ENCODE measurements at regions not wholly inside any gene's neighbourhood (a gene's known extent, or its start where the extent isn't known, plus 50 kb on each side); places are given as distances from the start of the nearest gene placed in this dataset.

- DNase-seq (ENCODE audit: low read depth in 2 of 2), result no peak
Observed at GRCh38 chr11:95283146-95283545, 52.1 kb upstream of the SESN3 start.

DNA sequence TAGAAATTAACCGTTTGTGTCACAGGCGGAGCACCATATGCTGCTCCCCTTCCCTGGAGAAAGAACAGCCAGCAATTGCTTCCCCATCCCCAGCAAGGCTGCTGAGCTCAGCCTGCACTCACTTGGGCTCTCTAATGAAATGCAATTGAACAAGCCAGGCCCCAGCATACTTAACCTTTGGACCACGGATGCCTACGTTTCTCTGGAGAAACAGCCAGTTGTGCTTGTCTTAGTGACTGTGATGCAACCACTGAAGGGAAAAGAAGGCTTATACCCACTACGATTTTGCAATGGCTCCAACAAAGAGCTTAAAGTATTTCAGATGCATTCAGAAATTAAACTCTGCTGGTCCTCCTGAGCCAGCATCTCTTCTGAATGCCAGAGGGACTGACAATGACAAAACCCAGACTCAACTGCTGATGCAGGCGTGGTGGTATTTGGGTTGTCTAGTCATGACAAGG, 51.3 kb upstream of the SESN3 start:
- DNase-seq (ENCODE audit: low read depth in 2 of 2), result no peak
